ENCODE measurements at regions not wholly inside any gene's neighbourhood (a gene's known extent, or its start where the extent isn't known, plus 50 kb on each side); places are given as distances from the start of the nearest gene placed in this dataset.
"Not testable (repeated sequence)": the region's sequence is repeated elsewhere in the genome, so short reads cannot be mapped to it uniquely, and the experiment has no call there.

DNA sequence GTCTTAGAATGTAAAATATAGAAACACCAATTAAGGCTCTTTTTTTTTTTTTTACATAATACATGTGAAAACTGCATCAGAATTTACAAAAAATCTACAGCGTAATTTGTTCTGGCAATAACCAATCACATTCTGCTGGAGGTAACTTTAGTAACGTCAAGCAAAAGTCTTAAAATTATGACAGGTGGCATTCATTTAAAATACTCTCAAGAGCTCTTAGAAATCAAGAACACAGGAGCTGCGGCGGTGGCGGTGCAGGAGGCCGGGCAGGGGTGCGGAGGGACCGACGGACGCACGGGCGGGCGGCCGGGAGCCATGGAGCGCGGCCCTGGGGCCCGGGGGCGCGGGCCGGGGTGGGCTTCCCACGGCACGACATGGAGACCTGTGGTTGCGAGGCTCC, 202.4 kb downstream of the USP22 start:
- POLR2A ChIA-PET; H3K9me3 Mint-ChIP-seq (ENCODE audit: insufficient read depth): not testable (repeated sequence)

GRCh38 chr17:20840987-20841865, 201.6 kb downstream of the USP22 start:
- H3K36me3 Mint-ChIP-seq (ENCODE audit: low read depth); H3K27ac Mint-ChIP-seq; CTCF ChIA-PET; POLR2A ChIA-PET; H3K9me3 Mint-ChIP-seq (ENCODE audit: insufficient read depth); H3K4me1 Mint-ChIP-seq (ENCODE audit: low read depth); ATAC-seq; DNase-seq: not testable (repeated sequence)
- Mint-ChIP-seq H3K27me3 (ENCODE audit: low read depth) (peaks cover 25% of the 10 kb centered on the region), H3K4me3 (peak overlapping the region; percentile 31)

More for the DNA sequence above, 202.4 kb downstream of the USP22 start:
- ATAC-seq; CTCF ChIA-PET; DNase-seq; H3K4me3 Mint-ChIP-seq; H3K4me1 Mint-ChIP-seq (ENCODE audit: low read depth); H3K27ac Mint-ChIP-seq; H3K36me3 Mint-ChIP-seq (ENCODE audit: low read depth): not testable (repeated sequence)
- peaks cover 25% of the 10 kb centered on the region for H3K27me3 Mint-ChIP-seq (ENCODE audit: low read depth)

- CTCF ChIA-PET, ATAC-seq: not testable (repeated sequence)
These were observed 200.8 kb downstream of the USP22 start for GRCh38 chr17:20842012-20842411.

GRCh38 chr17:20843261-20843660, 199.6 kb downstream of the USP22 start:
- H3K27ac Mint-ChIP-seq; DNase-seq; POLR2A ChIA-PET; CTCF ChIA-PET; H3K36me3 Mint-ChIP-seq (ENCODE audit: low read depth); H3K9me3 Mint-ChIP-seq (ENCODE audit: insufficient read depth); ATAC-seq; H3K4me1 Mint-ChIP-seq (ENCODE audit: low read depth); H3K4me3 Mint-ChIP-seq: not testable (repeated sequence)
- H3K27me3 Mint-ChIP-seq (ENCODE audit: low read depth): peaks cover 30% of the 10 kb centered on the region

More at GRCh38 chr17:20842012-20842411, 200.8 kb downstream of the USP22 start:
- POLR2A ChIA-PET; DNase-seq; H3K4me3 Mint-ChIP-seq; H3K27ac Mint-ChIP-seq; H3K9me3 Mint-ChIP-seq (ENCODE audit: insufficient read depth); H3K4me1 Mint-ChIP-seq (ENCODE audit: low read depth); H3K36me3 Mint-ChIP-seq (ENCODE audit: low read depth): not testable (repeated sequence)
- peaks cover 28% of the 10 kb centered on the region for H3K27me3 Mint-ChIP-seq (ENCODE audit: low read depth)

- H3K9me3 Mint-ChIP-seq (ENCODE audit: insufficient read depth); H3K36me3 Mint-ChIP-seq (ENCODE audit: low read depth); H3K27ac Mint-ChIP-seq; POLR2A ChIA-PET; CTCF ChIA-PET; H3K4me1 Mint-ChIP-seq (ENCODE audit: low read depth): not testable (repeated sequence)
- peak; percentile 59 for DNase-seq
- peaks cover 28% of the 10 kb centered on the region for H3K27me3 Mint-ChIP-seq (ENCODE audit: low read depth)
- peak overlapping the region; percentile 60 for H3K4me3 Mint-ChIP-seq
- peak; percentile 97 for ATAC-seq
These were observed 198.8 kb downstream of the USP22 start for GRCh38 chr17:20843799-20844553.

DNA sequence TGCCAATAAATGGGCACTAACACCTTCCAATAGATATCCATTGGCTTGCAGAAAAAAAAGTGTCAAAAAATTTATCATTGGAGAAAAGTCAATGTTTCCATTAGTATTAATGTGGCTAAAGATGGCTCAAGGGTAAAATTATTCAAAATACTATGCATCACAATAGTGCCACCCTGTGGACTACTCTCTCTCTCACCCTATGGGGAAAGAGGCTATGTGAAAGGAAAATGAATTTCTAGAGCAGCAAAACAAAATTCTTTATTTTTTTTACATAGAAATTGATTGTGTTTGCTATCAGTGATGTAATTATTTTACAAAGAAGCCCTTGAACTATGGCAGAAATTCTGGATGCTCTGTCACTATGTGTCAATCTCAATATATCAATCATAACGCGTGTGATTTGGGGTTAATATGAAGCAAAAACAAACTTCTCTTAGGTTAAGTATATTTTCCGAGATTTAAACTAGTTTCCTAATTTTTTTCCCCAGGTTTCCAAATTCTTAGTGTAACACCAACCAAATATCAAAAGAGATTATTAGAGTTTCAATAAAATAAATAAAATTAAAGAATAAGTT, 193.9 kb downstream of the USP22 start:
- H3K4me3 Mint-ChIP-seq; POLR2A ChIA-PET; H3K36me3 Mint-ChIP-seq (ENCODE audit: low read depth); CTCF ChIA-PET; H3K27ac Mint-ChIP-seq; H3K9me3 Mint-ChIP-seq (ENCODE audit: insufficient read depth); DNase-seq; ATAC-seq: not testable (repeated sequence)
- H3K4me1 Mint-ChIP-seq (ENCODE audit: low read depth): peaks cover 12% of the 10 kb centered on the region
- H3K27me3 Mint-ChIP-seq (ENCODE audit: low read depth): peaks cover 44% of the 10 kb centered on the region

DNA sequence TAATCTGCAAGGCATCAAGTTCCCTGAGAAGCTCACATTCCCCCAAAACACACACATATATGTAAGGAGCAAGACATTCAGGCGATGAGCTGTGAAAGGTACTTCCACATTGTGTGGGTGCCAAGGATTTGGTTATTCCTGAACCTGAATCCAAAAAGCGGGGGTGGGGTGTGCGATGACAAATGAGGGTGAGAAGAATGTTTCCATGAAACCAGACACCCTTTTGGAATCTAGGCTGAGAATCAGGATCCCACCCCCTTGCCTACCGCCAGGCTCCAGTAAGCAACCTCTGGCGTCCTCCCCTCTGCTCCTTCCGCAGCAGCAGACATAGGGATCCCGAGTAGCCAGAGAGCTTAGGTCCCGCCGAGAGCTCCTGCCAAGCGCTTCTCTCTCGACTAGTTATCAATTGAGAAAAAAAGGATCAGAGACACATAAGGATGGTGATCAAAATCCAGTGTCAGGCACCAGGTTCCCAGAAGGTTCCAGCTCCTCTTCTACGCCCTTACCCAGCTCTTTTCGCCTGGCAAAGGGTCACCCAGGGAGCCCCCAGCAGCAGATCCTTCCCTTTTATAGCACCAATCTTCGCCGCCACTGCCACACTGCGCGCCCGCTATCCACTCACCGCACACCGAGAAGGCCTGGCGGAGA, 191.1 kb downstream of the USP22 start:
- Mint-ChIP-seq H3K4me1 (ENCODE audit: low read depth) (peaks cover 12% of the 10 kb centered on the region), H3K27me3 (ENCODE audit: low read depth) (peaks cover 48% of the 10 kb centered on the region), H3K4me3 (peak overlapping the region; percentile 39)
- ATAC-seq; H3K36me3 Mint-ChIP-seq (ENCODE audit: low read depth); H3K27ac Mint-ChIP-seq; POLR2A ChIA-PET; DNase-seq; CTCF ChIA-PET; H3K9me3 Mint-ChIP-seq (ENCODE audit: insufficient read depth): not testable (repeated sequence)

- CTCF ChIA-PET: interaction anchor here (1.2 kb wide), 1 partner anchor 51 kb away, joined by 4 read pairs; no protein-coding TSS in a partner anchor
- POLR2A ChIA-PET: no interaction called here
- peak; percentile 39 for ATAC-seq
These were observed 190.4 kb downstream of the USP22 start for GRCh38 chr17:20852239-20852989.

DNA sequence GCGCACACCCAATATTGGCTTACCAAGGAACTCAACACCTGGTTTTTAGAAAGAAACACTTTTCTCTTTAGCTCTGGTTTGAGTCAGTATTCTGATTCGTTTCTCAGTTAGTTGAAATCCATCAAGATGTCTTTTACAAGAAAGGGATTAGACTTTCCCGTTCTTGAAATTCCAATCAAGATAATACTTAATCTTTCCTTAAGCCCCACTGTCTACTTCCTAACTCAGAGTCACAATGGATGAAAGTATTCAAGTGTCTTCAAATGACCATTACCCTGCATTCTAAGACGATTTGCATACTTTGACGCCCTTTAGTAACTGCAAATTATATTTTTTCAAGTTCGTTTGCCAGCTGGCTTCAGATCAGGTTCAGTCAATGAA, 189.8 kb downstream of the USP22 start:
- Mint-ChIP-seq H3K9me3 (ENCODE audit: insufficient read depth) (no peaks in the 10 kb centered on the region), H3K27ac (no peak overlapping the region), H3K36me3 (ENCODE audit: low read depth) (no peaks in the 10 kb centered on the region), H3K4me1 (ENCODE audit: low read depth) (peaks cover 12% of the 10 kb centered on the region), H3K4me3 (no peak overlapping the region), H3K27me3 (ENCODE audit: low read depth) (peaks cover 49% of the 10 kb centered on the region)
- POLR2A ChIA-PET: no interaction called here
- ATAC-seq (no peak), DNase-seq (no peak)
- CTCF ChIA-PET: interaction anchor here (0.7 to 1.2 kb wide), 2 partner anchors 51 to 325 kb away, joined by 3 to 4 read pairs; no protein-coding TSS in a partner anchor

More at GRCh38 chr17:20852239-20852989, 190.4 kb downstream of the USP22 start:
- H3K4me1 Mint-ChIP-seq (ENCODE audit: low read depth): peaks cover 12% of the 10 kb centered on the region
- no peaks in the 10 kb centered on the region for H3K36me3 Mint-ChIP-seq (ENCODE audit: low read depth)
- no peaks in the 10 kb centered on the region for H3K9me3 Mint-ChIP-seq (ENCODE audit: insufficient read depth)
- H3K27ac Mint-ChIP-seq: no peak overlapping the region
- peak; percentile 32 for DNase-seq
- H3K4me3 Mint-ChIP-seq: peak overlapping the region; percentile 39
- peaks cover 51% of the 10 kb centered on the region for H3K27me3 Mint-ChIP-seq (ENCODE audit: low read depth)

DNA sequence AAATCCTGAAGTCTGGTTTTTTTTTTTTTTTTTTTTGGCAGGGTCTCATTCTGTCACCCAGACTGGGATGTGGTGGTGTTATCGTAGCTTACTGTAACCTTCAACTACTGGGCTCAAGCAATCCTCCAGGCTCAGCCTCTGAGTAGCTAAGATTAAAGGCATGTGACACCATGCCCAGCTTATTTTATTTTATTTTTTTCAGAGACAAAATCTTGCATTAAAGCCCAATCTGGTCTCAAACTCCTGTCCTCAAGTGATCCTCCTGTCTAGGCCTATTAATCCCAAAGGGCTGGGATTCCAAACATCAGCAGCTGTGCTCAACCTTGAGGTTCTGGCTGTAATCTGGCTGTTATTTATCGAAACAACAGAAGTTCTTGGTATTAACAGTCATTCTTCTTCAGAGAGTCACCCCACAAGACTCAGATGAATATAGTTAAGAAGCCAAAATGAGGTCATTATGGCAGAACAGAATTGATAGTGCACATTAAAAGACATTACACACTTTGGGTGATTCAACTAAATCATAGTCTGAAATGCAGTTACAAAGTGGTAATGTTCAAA, 186.8 kb downstream of the USP22 start:
- H3K36me3 Mint-ChIP-seq (ENCODE audit: low read depth); CTCF ChIA-PET; ATAC-seq: not testable (repeated sequence)

More for the DNA sequence above, 186.8 kb downstream of the USP22 start:
- H3K27me3 Mint-ChIP-seq (ENCODE audit: low read depth): peaks cover 39% of the 10 kb centered on the region
- DNase-seq; H3K9me3 Mint-ChIP-seq (ENCODE audit: insufficient read depth); H3K4me3 Mint-ChIP-seq; H3K27ac Mint-ChIP-seq; POLR2A ChIA-PET: not testable (repeated sequence)
- H3K4me1 Mint-ChIP-seq (ENCODE audit: low read depth): peaks cover 12% of the 10 kb centered on the region

All from activated CD8-positive, alpha-beta T cell treated with anti-CD3 and anti-CD28 coated beads, Interleukin-2, amount 10 ng/mL, durations not matched to agents 7 days and 5 days (primary cell).